Liver (tissue), 3 donors: ENCODE measurements at regions not wholly inside any gene's neighbourhood (a gene's known extent, or its start where the extent isn't known, plus 50 kb on each side); places are given as distances from the start of the nearest gene placed in this dataset.

Experiments used
- ATF3 ChIP-seq: IDR thresholded peaks from 2 replicates; pipeline ENCODE4 v1.6.1; 2016; ENCODE audit warnings: antibody characterized with exemption
- FOXA1 ChIP-seq: IDR thresholded peaks from 2 replicates; pipeline ENCODE4 v1.6.1; 2016; ENCODE audit warnings: antibody characterized with exemption
- GABPA ChIP-seq, 2 donors: IDR thresholded peaks in 1 of 2; conservative IDR thresholded peaks in 1 of 2; 2 replicates each; pipeline ENCODE4 v1.6.1; 2016; ENCODE audit warnings: antibody characterized with exemption in 2 of 2, mild to moderate bottlenecking in 1 of 2, moderate library complexity in 1 of 2
- HNF4G ChIP-seq: IDR thresholded peaks from 2 replicates; pipeline ENCODE4 v1.6.1; 2016; ENCODE audit warnings: antibody characterized with exemption
- JUND ChIP-seq, 2 donors: IDR thresholded peaks; 2 replicates each; pipeline ENCODE4 v1.6.1; 2016; ENCODE audit warnings: antibody characterized with exemption in 2 of 2
- RAD21 ChIP-seq, 2 donors: IDR thresholded peaks; 2 replicates each; pipeline ENCODE4 v1.6.1; 2016; ENCODE audit warnings: antibody characterized with exemption in 2 of 2, mild to moderate bottlenecking in 2 of 2
- SP1 ChIP-seq: IDR thresholded peaks from 2 replicates; pipeline ENCODE4 v1.6.1; 2018; ENCODE audit warnings: antibody characterized with exemption, mild to moderate bottlenecking
- TAF1 ChIP-seq: conservative IDR thresholded peaks from 2 replicates; pipeline ENCODE4 v1.6.1; 2016; ENCODE audit warnings: antibody characterized with exemption, mild to moderate bottlenecking
- YY1 ChIP-seq: IDR thresholded peaks from 2 replicates; pipeline ENCODE4 v1.6.1; 2016; ENCODE audit warnings: antibody characterized with exemption, mild to moderate bottlenecking
- TF ChIP-seq, protein P1 (sequence below): fragments of 150-350 bp; IDR thresholded peaks from 2 replicates; pipeline ENCODE4 v1.5.1; 2017; ENCODE audit warnings: improper control_type of control experiment, low read depth, low read length; ENCODE audit not compliant: missing input control
- TF ChIP-seq, protein P2 (sequence below): IDR thresholded peaks from 2 replicates; pipeline ENCODE4 v1.6.1; 2016; ENCODE audit warnings: antibody characterized with exemption
- TF ChIP-seq, protein P3 (sequence below): IDR thresholded peaks from 2 replicates; pipeline ENCODE4 v1.6.1; 2016; ENCODE audit warnings: antibody characterized with exemption, mild to moderate bottlenecking
- donor health status: healthy.
- donor health status: healthy.

- TF ChIP-seq, protein P1, sequence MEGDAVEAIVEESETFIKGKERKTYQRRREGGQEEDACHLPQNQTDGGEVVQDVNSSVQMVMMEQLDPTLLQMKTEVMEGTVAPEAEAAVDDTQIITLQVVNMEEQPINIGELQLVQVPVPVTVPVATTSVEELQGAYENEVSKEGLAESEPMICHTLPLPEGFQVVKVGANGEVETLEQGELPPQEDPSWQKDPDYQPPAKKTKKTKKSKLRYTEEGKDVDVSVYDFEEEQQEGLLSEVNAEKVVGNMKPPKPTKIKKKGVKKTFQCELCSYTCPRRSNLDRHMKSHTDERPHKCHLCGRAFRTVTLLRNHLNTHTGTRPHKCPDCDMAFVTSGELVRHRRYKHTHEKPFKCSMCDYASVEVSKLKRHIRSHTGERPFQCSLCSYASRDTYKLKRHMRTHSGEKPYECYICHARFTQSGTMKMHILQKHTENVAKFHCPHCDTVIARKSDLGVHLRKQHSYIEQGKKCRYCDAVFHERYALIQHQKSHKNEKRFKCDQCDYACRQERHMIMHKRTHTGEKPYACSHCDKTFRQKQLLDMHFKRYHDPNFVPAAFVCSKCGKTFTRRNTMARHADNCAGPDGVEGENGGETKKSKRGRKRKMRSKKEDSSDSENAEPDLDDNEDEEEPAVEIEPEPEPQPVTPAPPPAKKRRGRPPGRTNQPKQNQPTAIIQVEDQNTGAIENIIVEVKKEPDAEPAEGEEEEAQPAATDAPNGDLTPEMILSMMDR: no peak
- TF ChIP-seq, protein P2, sequence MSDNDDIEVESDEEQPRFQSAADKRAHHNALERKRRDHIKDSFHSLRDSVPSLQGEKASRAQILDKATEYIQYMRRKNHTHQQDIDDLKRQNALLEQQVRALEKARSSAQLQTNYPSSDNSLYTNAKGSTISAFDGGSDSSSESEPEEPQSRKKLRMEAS: no peak
- TF ChIP-seq JUND (IDR thresholded peaks at IDR 0.05) (no peak), YY1 (no peak), TAF1 (no peak), GABPA (IDR thresholded peaks at IDR 0.05 in 1 of 2, conservative IDR thresholded peaks at IDR 0.05 in 1 of 2) (no peak), HNF4G (no peak), FOXA1 (no peak), SP1 (no peak), RAD21 (IDR thresholded peaks at IDR 0.05) (no peak), ATF3 (no peak)
- TF ChIP-seq, protein P3, sequence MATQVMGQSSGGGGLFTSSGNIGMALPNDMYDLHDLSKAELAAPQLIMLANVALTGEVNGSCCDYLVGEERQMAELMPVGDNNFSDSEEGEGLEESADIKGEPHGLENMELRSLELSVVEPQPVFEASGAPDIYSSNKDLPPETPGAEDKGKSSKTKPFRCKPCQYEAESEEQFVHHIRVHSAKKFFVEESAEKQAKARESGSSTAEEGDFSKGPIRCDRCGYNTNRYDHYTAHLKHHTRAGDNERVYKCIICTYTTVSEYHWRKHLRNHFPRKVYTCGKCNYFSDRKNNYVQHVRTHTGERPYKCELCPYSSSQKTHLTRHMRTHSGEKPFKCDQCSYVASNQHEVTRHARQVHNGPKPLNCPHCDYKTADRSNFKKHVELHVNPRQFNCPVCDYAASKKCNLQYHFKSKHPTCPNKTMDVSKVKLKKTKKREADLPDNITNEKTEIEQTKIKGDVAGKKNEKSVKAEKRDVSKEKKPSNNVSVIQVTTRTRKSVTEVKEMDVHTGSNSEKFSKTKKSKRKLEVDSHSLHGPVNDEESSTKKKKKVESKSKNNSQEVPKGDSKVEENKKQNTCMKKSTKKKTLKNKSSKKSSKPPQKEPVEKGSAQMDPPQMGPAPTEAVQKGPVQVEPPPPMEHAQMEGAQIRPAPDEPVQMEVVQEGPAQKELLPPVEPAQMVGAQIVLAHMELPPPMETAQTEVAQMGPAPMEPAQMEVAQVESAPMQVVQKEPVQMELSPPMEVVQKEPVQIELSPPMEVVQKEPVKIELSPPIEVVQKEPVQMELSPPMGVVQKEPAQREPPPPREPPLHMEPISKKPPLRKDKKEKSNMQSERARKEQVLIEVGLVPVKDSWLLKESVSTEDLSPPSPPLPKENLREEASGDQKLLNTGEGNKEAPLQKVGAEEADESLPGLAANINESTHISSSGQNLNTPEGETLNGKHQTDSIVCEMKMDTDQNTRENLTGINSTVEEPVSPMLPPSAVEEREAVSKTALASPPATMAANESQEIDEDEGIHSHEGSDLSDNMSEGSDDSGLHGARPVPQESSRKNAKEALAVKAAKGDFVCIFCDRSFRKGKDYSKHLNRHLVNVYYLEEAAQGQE: no peak
These were observed 195.3 kb upstream of the MEIS1 start for GRCh38 chr2:66239655-66240054.
